Endothelial cell of umbilical vein (primary cell): ENCODE measurements at regions not wholly inside any gene's neighbourhood (a gene's known extent, or its start where the extent isn't known, plus 50 kb on each side); places are given as distances from the start of the nearest gene placed in this dataset.

ENCODE experiments used
- BruUV-seq: library from RNA; stranded (reverse); fragments of 400-500 nt; replicated peaks from 2 replicates; lab custom pipeline; 2021; lab: Mats Ljungman, UMichigan
- CTCF ChIA-PET: fragments of 300-600, 350-600 bp; sonication (Branson Sonifier 250); formaldehyde crosslinking; loops from one replicate; lab custom pipeline; 2021; ENCODE audit warnings: antibody characterized with exemption, inconsistent platforms; lab: Charles Lee
- POLR2A ChIA-PET: fragments of 300-600, 350-600 bp; sonication (Branson Sonifier 250); formaldehyde crosslinking; loops from one replicate; lab custom pipeline; 2021; ENCODE audit warnings: antibody characterized with exemption, inconsistent platforms; lab: Charles Lee
- DNase-seq: peaks from one replicate; pipeline ENCODE4 v3.0.0-alpha.2; 2011; ENCODE audit warnings: low read depth, low spot score
- FAIRE-seq: peaks from 2 replicates; lab custom pipeline; 2011; peaks lifted over from hg19 to GRCh38; lab: Jason Lieb, UNC
- H2AFZ ChIP-seq: 2 replicates; pipeline ENCODE4 v1.6.0; 2012; ENCODE audit warnings: low read depth, low read length, control low read depth, inconsistent platforms
- H3K27ac ChIP-seq: 2 replicates; pipeline ENCODE4 v1.5.1; 2011; ENCODE audit warnings: low read depth, mild to moderate bottlenecking, control low read depth, low read length, moderate library complexity; ENCODE audit not compliant: insufficient read depth
- H3K27me3 ChIP-seq, 2 experiments: 2 replicates each; pipeline versions ENCODE4 v1.6.0 to v1.6.1; 2011; ENCODE audit warnings: low read length in 2 of 2, mixed read lengths in 1 of 2; ENCODE audit not compliant: control insufficient read depth in 2 of 2, insufficient read depth in 2 of 2
- H3K36me3 ChIP-seq, 2 experiments: 2 replicates in 1 of 2; 3 replicates in 1 of 2; pipeline ENCODE4 v1.5.1; 2011; ENCODE audit warnings: low read length in 2 of 2, mild to moderate bottlenecking in 1 of 2, moderate library complexity in 1 of 2; ENCODE audit not compliant: control insufficient read depth in 2 of 2, insufficient read depth in 2 of 2; ENCODE audit errors: extremely low read depth in 1 of 2
- H3K4me1 ChIP-seq: 3 replicates; pipeline ENCODE4 v1.5.1; 2011; ENCODE audit warnings: mild to moderate bottlenecking, low read length; ENCODE audit not compliant: control insufficient read depth, insufficient read depth; ENCODE audit errors: extremely low read depth
- H3K4me2 ChIP-seq: 2 replicates; pipeline ENCODE4 v1.6.1; 2011; ENCODE audit warnings: low read length, control low read depth, mixed read lengths; ENCODE audit not compliant: insufficient read depth
- H3K4me3 ChIP-seq, 3 experiments: fragments of 200-600 bp in 1 of 3; sonication (generic), shearing (Covaris generic) in 1 of 3; replicated peaks in 1 of 3; 2 replicates each; pipeline ENCODE4 v1.5.1; 2011 to 2016; ENCODE audit warnings: control low read depth in 3 of 3, low read length in 3 of 3, mild to moderate bottlenecking in 2 of 3, inconsistent platforms in 1 of 3, low read depth in 1 of 3, moderate library complexity in 1 of 3; ENCODE audit not compliant: insufficient read depth in 1 of 3
- H3K79me2 ChIP-seq: 2 replicates; pipeline ENCODE4 v1.6.0; 2012; ENCODE audit warnings: low read length, inconsistent platforms; ENCODE audit not compliant: control insufficient read depth, insufficient read depth
- H3K9ac ChIP-seq: replicated peaks from 2 replicates; pipeline ENCODE3; 2011; ENCODE audit warnings: low read length, control low read depth; ENCODE audit not compliant: insufficient read depth; ENCODE audit errors: extremely low read depth
- H3K9me1 ChIP-seq: replicated peaks from 3 replicates; pipeline ENCODE4 v1.6.0; 2011; ENCODE audit warnings: mild to moderate bottlenecking, low read length; ENCODE audit not compliant: control insufficient read depth, insufficient read depth; ENCODE audit errors: extremely low read depth
- H3K9me3 ChIP-seq: replicated peaks from 2 replicates; pipeline ENCODE4 v1.5.1; 2012; ENCODE audit warnings: low read length, inconsistent platforms; ENCODE audit not compliant: control insufficient read depth, insufficient read depth
- H4K20me1 ChIP-seq: replicated peaks from 2 replicates; pipeline ENCODE3; 2011; ENCODE audit warnings: mild to moderate bottlenecking, low read length; ENCODE audit not compliant: control insufficient read depth, insufficient read depth; ENCODE audit errors: extremely low read depth
- CTCF ChIP-seq, 2 donors: IDR thresholded peaks; 1 replicate in 1 of 2; 2 replicates in 1 of 2; pipeline ENCODE4 v1.5.1; 2011; ENCODE audit warnings: low read length in 2 of 2, mild to moderate bottlenecking in 2 of 2, moderate library complexity in 2 of 2, control low read depth in 1 of 2, inconsistent platforms in 1 of 2, low read depth in 1 of 2; ENCODE audit not compliant: insufficient read depth in 1 of 2; ENCODE audit errors: extremely low read depth in 1 of 2
- EZH2 ChIP-seq: IDR thresholded peaks from 2 replicates; pipeline ENCODE4 v1.6.1; 2012; ENCODE audit warnings: borderline replicate concordance, low read depth, mild to moderate bottlenecking, moderate library complexity, low read length, inconsistent platforms; ENCODE audit not compliant: severe bottlenecking
- FOS ChIP-seq: IDR thresholded peaks from 2 replicates; pipeline ENCODE4 v1.6.1; 2011; ENCODE audit warnings: mild to moderate bottlenecking, low read length, moderate library complexity, borderline replicate concordance; ENCODE audit not compliant: insufficient read depth
- GATA2 ChIP-seq: IDR thresholded peaks from 2 replicates; pipeline ENCODE4 v1.7.0; 2011; ENCODE audit warnings: low read depth, mild to moderate bottlenecking, moderate library complexity, mixed read lengths, low read length; ENCODE audit not compliant: insufficient read length, insufficient read depth
- JUN ChIP-seq: IDR thresholded peaks from 2 replicates; pipeline ENCODE4 v1.6.1; 2011; ENCODE audit warnings: borderline replicate concordance, low read depth; ENCODE audit not compliant: insufficient read length, insufficient read depth
- MAX ChIP-seq: IDR thresholded peaks from 2 replicates; pipeline ENCODE4 v1.6.1; 2011; ENCODE audit not compliant: insufficient read depth, insufficient read length
- MYC ChIP-seq: IDR thresholded peaks from one replicate; pipeline ENCODE4 v1.6.1; 2011; ENCODE audit warnings: mild to moderate bottlenecking, low read depth, low read length
- POLR2A ChIP-seq: IDR thresholded peaks from 2 replicates; pipeline ENCODE4 v1.6.1; 2012; ENCODE audit warnings: low read depth, mild to moderate bottlenecking, control low read depth, low read length
- POLR2AphosphoS5 ChIP-seq: IDR thresholded peaks from 2 replicates; pipeline ENCODE4 v1.6.1; 2012; ENCODE audit warnings: low read depth, mild to moderate bottlenecking, control low read depth, low read length, moderate library complexity; ENCODE audit not compliant: insufficient read depth
- dilution Hi-C: fragments of 300-500 bp; cut with MboI; formaldehyde crosslinking; loops from one replicate; pipeline ENCODE4 v1.15.0; 2019; ENCODE audit warnings: low sequenced_read_pairs; ENCODE audit not compliant: extremely low pct_ligation_motif_present
- intact Hi-C: fragments of 100-400 bp; cut with micrococcal nuclease; formaldehyde crosslinking; loops from one replicate; pipeline ENCODE4 v1.10.0; 2022

- Histone ChIP-seq H3K4me2 (no peak overlapping the region), H3K36me3 (no peaks in the 10 kb centered on the region), H2AFZ (no peak overlapping the region), H3K9me1 (no peaks in the 10 kb centered on the region), H3K79me2 (no peaks in the 10 kb centered on the region), H4K20me1 (no peaks in the 10 kb centered on the region), H3K9me3 (no peaks in the 10 kb centered on the region), H3K9ac (no peak overlapping the region), H3K4me3 (no peak overlapping the region), H3K27me3 (no peaks in the 10 kb centered on the region), H3K27ac (no peak overlapping the region), H3K4me1 (no peaks in the 10 kb centered on the region)
- DNase-seq (no peak), FAIRE-seq (no peak)
- ChIA-PET CTCF (no interaction called here), POLR2A (no interaction called here)
- intact Hi-C loops (no loop called here), dilution Hi-C loops (no loop called here)
- no TSS peak for BruUV-seq
- TF ChIP-seq JUN = no peak
- no peak for TF ChIP-seq EZH2
- no peak for TF ChIP-seq GATA2
- no peak for TF ChIP-seq CTCF (IDR thresholded peaks at IDR 0.05; ENCODE audit: extremely low read depth in 1 of 2, insufficient read depth in 1 of 2, low read depth in 1 of 2, low read length in 2 of 2)
- TF ChIP-seq MAX = no peak
- no peak for TF ChIP-seq POLR2A
- TF ChIP-seq FOS = no peak
- no peak for TF ChIP-seq MYC
- no peak for TF ChIP-seq POLR2AphosphoS5
Observed at GRCh38 chr13:111491021-111491420, 170.6 kb downstream of the TEX29 start.
